HUES6 (cell line): ENCODE measurements at regions not wholly inside any gene's neighbourhood (a gene's known extent, or its start where the extent isn't known, plus 50 kb on each side); places are given as distances from the start of the nearest gene placed in this dataset.

Experiments
- H3K27ac ChIP-seq: 2 replicates; pipeline ENCODE4 v1.7.0; 2013; ENCODE audit warnings: low read depth, mild to moderate bottlenecking, low read length, inconsistent platforms
- H3K27me3 ChIP-seq: 2 replicates; pipeline ENCODE4 v1.6.1; 2013; ENCODE audit warnings: low read length; ENCODE audit not compliant: control insufficient read depth, insufficient read depth
- H3K36me3 ChIP-seq: 2 replicates; pipeline ENCODE4 v1.6.1; 2013; ENCODE audit warnings: low read length; ENCODE audit not compliant: control insufficient read depth, insufficient read depth
- H3K4me1 ChIP-seq: 2 replicates; pipeline ENCODE4 v1.6.1; 2013; ENCODE audit warnings: low read length; ENCODE audit not compliant: control insufficient read depth, insufficient read depth
- H3K4me3 ChIP-seq: 2 replicates; pipeline ENCODE4 v1.5.1; 2013; ENCODE audit warnings: low read depth, low read length
- H3K9ac ChIP-seq: one replicate; pipeline ENCODE4 v1.6.1; 2013; ENCODE audit warnings: mild to moderate bottlenecking, low read length
- H3K9me3 ChIP-seq: 2 replicates; pipeline ENCODE4 v1.6.1; 2013; ENCODE audit warnings: low read depth, low read length; ENCODE audit not compliant: control insufficient read depth, insufficient read depth

GRCh38 chr15:66943456-66944095 is 121.8 kb upstream of the SMAD3 start:
- no peaks in the 10 kb centered on the region; the same call in 1 of the 2 replicates for H3K4me1 ChIP-seq
- H3K27ac ChIP-seq, result no peak overlapping the region
- H3K9me3 ChIP-seq, result no peaks in the 10 kb centered on the region
- H3K27me3 ChIP-seq, result no peaks in the 10 kb centered on the region
- no peak overlapping the region for H3K9ac ChIP-seq
- no peaks in the 10 kb centered on the region for H3K36me3 ChIP-seq
- no peak overlapping the region for H3K4me3 ChIP-seq

DNA sequence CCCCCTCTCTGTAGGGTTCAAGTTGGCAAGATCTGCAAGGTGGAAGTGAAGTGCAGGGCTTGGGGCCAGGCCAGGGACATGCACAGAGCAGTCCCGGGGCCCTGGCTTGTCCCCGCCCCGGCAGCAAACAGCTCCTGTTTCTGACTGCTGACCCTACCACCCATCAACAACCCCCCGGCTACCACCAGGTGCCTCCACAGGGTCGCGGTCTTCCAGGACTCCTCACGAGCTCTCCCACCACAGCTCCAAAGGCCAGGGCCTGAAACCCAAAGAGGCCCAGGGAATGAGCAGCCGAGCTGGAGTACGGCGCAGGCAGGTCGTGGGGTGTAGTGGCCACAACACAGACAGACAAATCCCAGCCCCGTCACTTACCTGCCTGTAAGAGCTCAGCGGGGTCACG is 121.3 kb upstream of the SMAD3 start:
- Histone ChIP-seq H3K9me3 (no peaks in the 10 kb centered on the region), H3K36me3 (no peaks in the 10 kb centered on the region), H3K4me1 (no peaks in the 10 kb centered on the region; the same call in 1 of the 2 replicates), H3K27ac (no peak overlapping the region), H3K27me3 (no peaks in the 10 kb centered on the region), H3K4me3 (no peak overlapping the region), H3K9ac (no peak overlapping the region)

DNA sequence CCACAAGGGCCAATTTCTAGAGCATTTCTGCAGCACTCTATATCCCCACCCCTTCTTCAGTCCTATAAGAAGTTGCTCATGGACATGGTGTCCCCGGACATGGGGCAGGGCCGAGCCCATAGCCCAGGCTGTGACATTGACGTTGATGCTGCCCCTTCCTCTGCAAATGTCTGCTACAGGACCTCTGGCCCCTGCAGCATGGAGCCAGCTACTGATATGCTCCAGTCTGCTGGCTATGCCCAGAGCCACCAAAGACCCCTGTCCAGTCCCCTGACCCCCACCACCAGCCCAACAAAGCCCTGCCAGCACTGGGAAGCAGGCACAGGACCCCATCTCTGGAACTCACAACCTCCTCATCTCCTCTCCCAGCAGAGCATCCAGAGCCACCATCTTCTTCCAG is 120.1 kb upstream of the SMAD3 start:
- H3K4me1 ChIP-seq, result no peaks in the 10 kb centered on the region; the same call in 1 of the 2 replicates
- H3K27ac ChIP-seq, result no peak overlapping the region
- H3K4me3 ChIP-seq, result no peak overlapping the region
- no peaks in the 10 kb centered on the region for H3K27me3 ChIP-seq
- no peaks in the 10 kb centered on the region for H3K36me3 ChIP-seq
- no peak overlapping the region for H3K9ac ChIP-seq
- no peaks in the 10 kb centered on the region for H3K9me3 ChIP-seq

DNA sequence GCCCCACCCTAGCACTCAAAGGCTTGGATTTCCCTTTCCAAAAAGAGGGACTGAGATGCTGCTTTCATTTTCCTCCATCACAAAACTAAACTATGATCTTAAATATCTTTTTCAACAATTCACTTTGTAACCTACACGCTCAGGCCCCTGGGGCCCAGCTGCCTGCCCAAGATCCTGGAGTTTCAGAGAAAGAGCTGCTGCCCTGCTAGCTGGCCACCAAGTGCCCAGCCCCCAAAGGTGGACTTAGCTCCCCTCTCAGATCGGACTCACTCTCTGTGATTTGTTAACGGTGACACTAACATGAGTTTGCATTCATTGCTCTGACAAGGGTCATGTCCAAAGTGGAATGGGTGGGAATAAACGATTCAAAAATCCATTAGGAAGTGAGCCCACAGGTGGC is 119.6 kb upstream of the SMAD3 start:
- Histone ChIP-seq H3K36me3 (no peaks in the 10 kb centered on the region), H3K4me3 (no peak overlapping the region), H3K27ac (no peak overlapping the region), H3K4me1 (no peaks in the 10 kb centered on the region; the same call in 1 of the 2 replicates), H3K27me3 (no peaks in the 10 kb centered on the region), H3K9ac (no peak overlapping the region), H3K9me3 (no peaks in the 10 kb centered on the region)

GRCh38 chr15:66946578-66947164 is 118.7 kb upstream of the SMAD3 start:
- Histone ChIP-seq H3K9me3 (no peaks in the 10 kb centered on the region), H3K4me1 (no peaks in the 10 kb centered on the region; the same call in 1 of the 2 replicates), H3K9ac (no peak overlapping the region), H3K36me3 (no peaks in the 10 kb centered on the region), H3K27ac (no peak overlapping the region), H3K4me3 (no peak overlapping the region), H3K27me3 (no peaks in the 10 kb centered on the region)

DNA sequence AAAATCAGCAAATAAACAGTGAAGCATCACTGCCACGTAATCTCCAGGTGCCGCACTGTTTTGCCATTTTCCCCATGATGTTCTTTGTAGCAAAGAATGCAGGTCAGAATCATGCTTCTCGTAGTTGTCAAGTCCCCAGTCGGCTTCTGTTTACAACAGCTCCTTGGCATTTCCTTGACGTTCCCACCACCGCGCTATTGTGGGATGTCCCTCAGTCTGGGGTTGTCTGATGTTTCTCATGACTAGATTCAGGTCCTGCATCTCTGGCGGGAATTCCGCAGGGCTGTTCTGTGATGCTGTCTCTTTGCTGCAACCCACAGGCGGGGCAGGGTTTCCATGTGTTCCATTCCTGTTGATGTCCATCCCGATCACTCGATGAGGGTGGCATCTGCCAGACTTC is 117.9 kb upstream of the SMAD3 start:
- no peak overlapping the region for H3K27ac ChIP-seq
- no peaks in the 10 kb centered on the region; the same call in 1 of the 2 replicates for H3K4me1 ChIP-seq
- H3K4me3 ChIP-seq, result no peak overlapping the region
- H3K36me3 ChIP-seq, result no peaks in the 10 kb centered on the region
- no peaks in the 10 kb centered on the region for H3K27me3 ChIP-seq
- H3K9me3 ChIP-seq, result no peaks in the 10 kb centered on the region
- no peak overlapping the region for H3K9ac ChIP-seq

- Histone ChIP-seq H3K27ac (no peak overlapping the region), H3K36me3 (no peaks in the 10 kb centered on the region), H3K4me1 (no peaks in the 10 kb centered on the region), H3K27me3 (no peaks in the 10 kb centered on the region), H3K4me3 (no peak overlapping the region), H3K9me3 (no peaks in the 10 kb centered on the region), H3K9ac (no peak overlapping the region)
Observed at GRCh38 chr15:66948294-66948693, 117.1 kb upstream of the SMAD3 start.

DNA sequence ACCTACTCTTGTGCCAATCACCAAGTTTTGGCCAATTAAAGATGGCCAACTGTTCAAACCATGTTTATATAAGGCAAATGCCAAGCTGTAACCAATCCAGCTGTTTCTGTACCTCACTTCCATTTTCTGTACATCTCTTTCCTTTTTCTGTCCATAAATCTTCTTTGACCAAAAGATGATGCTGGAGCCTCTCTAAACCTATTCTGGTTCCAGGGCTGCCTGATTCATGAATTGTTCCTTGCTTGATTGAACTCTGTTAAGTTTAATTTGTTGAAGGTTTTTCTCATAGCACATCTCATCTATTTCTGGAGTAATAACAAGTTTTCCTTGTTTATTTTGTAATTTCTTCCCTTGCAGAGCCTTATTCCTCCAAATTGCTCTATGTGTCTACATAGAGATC is 115.3 kb upstream of the SMAD3 start:
- no peak overlapping the region for H3K9ac ChIP-seq
- H3K4me1 ChIP-seq, result no peaks in the 10 kb centered on the region

DNA sequence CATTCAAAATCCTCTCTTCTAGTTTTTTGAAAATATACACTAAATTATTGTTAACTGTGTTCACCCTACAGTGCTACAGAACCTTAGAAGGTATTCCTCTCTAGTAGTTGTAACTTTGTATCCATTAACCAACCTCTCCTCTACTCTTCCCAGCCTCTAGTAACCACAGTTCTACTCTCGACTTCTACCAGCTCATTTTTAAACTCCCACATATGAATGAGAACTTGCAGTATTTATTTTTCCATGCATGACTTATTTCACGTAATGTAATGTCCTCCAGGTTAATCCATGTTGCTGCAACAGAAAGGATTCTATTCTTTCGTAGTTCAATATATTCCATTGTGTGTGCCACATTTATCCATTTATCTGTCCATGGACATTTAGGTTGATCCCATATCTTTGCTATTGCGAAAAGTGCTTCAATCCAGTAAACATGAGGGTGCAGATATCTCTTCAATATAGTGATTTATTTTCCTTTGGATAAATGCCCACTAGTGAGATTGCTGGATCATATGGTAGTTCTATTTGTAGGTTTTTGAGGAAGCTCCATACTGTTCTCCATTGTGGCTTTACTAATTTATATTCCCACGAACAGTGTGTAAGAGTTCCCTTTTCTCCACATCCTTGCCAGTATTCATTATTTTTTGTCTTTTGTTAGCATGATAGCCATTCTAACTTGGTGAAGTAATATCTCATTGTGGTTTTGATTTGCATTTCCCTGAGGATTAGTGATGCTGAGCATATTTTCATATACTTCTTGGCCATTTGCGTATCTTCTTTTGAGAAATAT is 113.7 kb upstream of the SMAD3 start:
- no peaks in the 10 kb centered on the region for H3K36me3 ChIP-seq
- no peaks in the 10 kb centered on the region for H3K4me1 ChIP-seq
- H3K27ac ChIP-seq, result no peak overlapping the region
- H3K27me3 ChIP-seq, result no peaks in the 10 kb centered on the region
- no peak overlapping the region for H3K9ac ChIP-seq
- no peaks in the 10 kb centered on the region for H3K9me3 ChIP-seq
- H3K4me3 ChIP-seq, result no peak overlapping the region

More for the DNA sequence above, 115.3 kb upstream of the SMAD3 start:
- Histone ChIP-seq H3K36me3 (no peaks in the 10 kb centered on the region), H3K9me3 (no peaks in the 10 kb centered on the region), H3K27ac (no peak overlapping the region), H3K4me3 (no peak overlapping the region), H3K27me3 (no peaks in the 10 kb centered on the region)

DNA sequence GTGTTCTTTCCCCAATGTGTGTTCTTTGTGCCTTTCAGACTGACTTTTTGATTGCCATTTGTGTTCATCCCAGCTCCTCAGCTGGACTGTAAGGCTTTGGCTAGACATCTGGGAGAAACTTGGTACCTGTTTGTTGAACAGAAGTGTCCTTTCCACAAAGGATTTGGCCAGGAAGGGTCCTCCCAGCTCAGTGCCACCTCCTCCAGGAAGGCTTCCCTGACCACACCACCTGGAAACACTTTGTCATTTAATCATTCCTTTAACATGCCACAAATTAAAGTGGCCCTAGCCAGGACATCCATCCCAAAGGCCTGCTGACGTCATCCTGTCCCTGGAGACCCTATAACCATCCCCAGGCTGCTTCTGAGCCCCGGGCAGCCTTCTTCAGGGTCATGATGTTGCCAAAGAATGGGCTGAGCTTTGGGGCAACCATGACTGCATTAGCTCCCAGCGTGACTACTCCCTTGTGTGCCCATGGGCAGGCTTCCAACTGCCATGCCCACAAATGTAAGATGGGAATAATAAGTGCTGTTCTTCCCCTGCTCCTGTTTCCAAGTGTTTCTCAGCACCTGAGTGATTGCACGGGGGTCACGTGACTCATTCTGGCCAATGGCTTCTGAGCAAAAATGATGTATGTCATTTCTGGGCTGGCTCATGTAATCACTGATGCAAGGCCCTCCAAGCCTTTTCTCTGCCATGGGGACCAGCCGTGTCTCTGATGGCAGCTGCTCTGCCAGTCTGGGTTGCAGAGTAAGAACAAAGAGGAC is 112.5 kb upstream of the SMAD3 start:
- Histone ChIP-seq H3K4me1 (no peaks in the 10 kb centered on the region), H3K9me3 (no peaks in the 10 kb centered on the region), H3K9ac (no peak overlapping the region), H3K36me3 (no peaks in the 10 kb centered on the region), H3K27me3 (no peaks in the 10 kb centered on the region), H3K4me3 (no peak overlapping the region), H3K27ac (no peak overlapping the region)
